IMR-90 (cell line): ENCODE measurements at regions not wholly inside any gene's neighbourhood (a gene's known extent, or its start where the extent isn't known, plus 50 kb on each side); places are given as distances from the start of the nearest gene placed in this dataset.

Source experiments
- ATAC-seq: fragments of 200-7000 bp; cut with Tn5 transposase; 2 replicates; pipeline ENCODE4 v1.9.1; 2020; ENCODE audit warnings: low read depth, mild to moderate bottlenecking, moderate library complexity
- BruUV-seq: library from RNA; stranded (reverse); fragments of 400-500 nt; replicated peaks from 2 replicates; lab custom pipeline; 2021; lab: Mats Ljungman, UMichigan
- CTCF ChIA-PET: fragments of 300-600 bp; formaldehyde crosslinking; extraction: SDS; loops from one replicate; lab custom pipeline; 2021; ENCODE audit warnings: antibody characterized with exemption; lab: Yijun Ruan, JAX
- POLR2A ChIA-PET: fragments of 300-600 bp; sonication (Branson Sonifier 250); formaldehyde crosslinking; loops from one replicate; lab custom pipeline; 2022; ENCODE audit warnings: antibody characterized with exemption; ENCODE audit not compliant: unreplicated experiment; lab: Charles Lee
- DNase-seq: peaks from one replicate; pipeline ENCODE4 v3.0.0; 2013
- H2AFZ ChIP-seq: replicated peaks from 2 replicates; pipeline ENCODE3; 2013; ENCODE audit warnings: low read length, mild to moderate bottlenecking; ENCODE audit not compliant: poor library complexity
- H2AK5ac ChIP-seq: 2 replicates; pipeline ENCODE4 v1.6.1; 2013; ENCODE audit warnings: low read depth, low read length, inconsistent platforms
- H2AK9ac ChIP-seq: replicated peaks from 2 replicates; pipeline ENCODE3; 2013; ENCODE audit warnings: mild to moderate bottlenecking, low read depth, low read length, moderate library complexity; ENCODE audit not compliant: poor library complexity
- H2BK120ac ChIP-seq: 2 replicates; pipeline ENCODE4 v1.6.1; 2013; ENCODE audit warnings: low read depth, low read length, inconsistent platforms
- H2BK15ac ChIP-seq: 3 replicates; pipeline ENCODE4 v1.6.1; 2013; ENCODE audit warnings: low read depth, low read length, inconsistent platforms
- H2BK20ac ChIP-seq: 2 replicates; pipeline ENCODE4 v1.6.1; 2013; ENCODE audit warnings: low read depth, mild to moderate bottlenecking, inconsistent platforms, low read length, moderate library complexity
- H2BK5ac ChIP-seq: 2 replicates; pipeline ENCODE4 v1.6.1; 2013; ENCODE audit warnings: mild to moderate bottlenecking, low read depth, low read length, inconsistent platforms; ENCODE audit not compliant: poor library complexity, severe bottlenecking
- H3K14ac ChIP-seq: replicated peaks from 2 replicates; pipeline ENCODE4 v1.6.1; 2013; ENCODE audit warnings: low read depth, low read length, inconsistent platforms
- H3K18ac ChIP-seq: 2 replicates; pipeline ENCODE4 v1.6.1; 2013; ENCODE audit warnings: low read depth, low read length, control low read depth
- H3K23ac ChIP-seq: 2 replicates; pipeline ENCODE4 v1.6.1; 2013; ENCODE audit warnings: low read depth, low read length, inconsistent platforms
- H3K27ac ChIP-seq: 2 replicates; pipeline ENCODE4 v1.5.1; 2013; ENCODE audit warnings: mild to moderate bottlenecking, control low read depth, low read length; ENCODE audit not compliant: insufficient read depth
- H3K27me3 ChIP-seq: 2 replicates; pipeline ENCODE4 v1.6.1; 2013; ENCODE audit warnings: low read length; ENCODE audit not compliant: control insufficient read depth, insufficient read depth
- H3K36me3 ChIP-seq: 2 replicates; pipeline ENCODE4 v1.6.1; 2013; ENCODE audit warnings: low read length, mixed read lengths; ENCODE audit not compliant: control insufficient read depth, insufficient read depth
- H3K4ac ChIP-seq: 2 replicates; pipeline ENCODE4 v1.6.1; 2013; ENCODE audit warnings: low read depth, low read length, inconsistent platforms
- H3K4me1 ChIP-seq: 2 replicates; pipeline ENCODE4 v1.6.1; 2013; ENCODE audit warnings: low read length, mixed read lengths; ENCODE audit not compliant: control insufficient read depth, insufficient read depth
- H3K4me2 ChIP-seq: 2 replicates; pipeline ENCODE4 v1.6.1; 2013; ENCODE audit warnings: low read depth, mild to moderate bottlenecking, control low read depth, low read length, moderate library complexity
- H3K4me3 ChIP-seq: 2 replicates; pipeline ENCODE4 v1.5.1; 2013; ENCODE audit warnings: low read depth, mild to moderate bottlenecking, control low read depth, low read length, moderate library complexity; ENCODE audit not compliant: insufficient read depth
- H3K56ac ChIP-seq: 2 replicates; pipeline ENCODE4 v1.6.1; 2013; ENCODE audit warnings: low read length, inconsistent platforms; ENCODE audit not compliant: insufficient read depth; ENCODE audit errors: extremely low read depth
- H3K79me1 ChIP-seq, 2 experiments: 2 replicates each; pipeline ENCODE4 v1.6.1; 2013; ENCODE audit warnings: low read length in 2 of 2, inconsistent platforms in 1 of 2, low read depth in 1 of 2
- H3K9ac ChIP-seq: 2 replicates; pipeline ENCODE4 v1.6.1; 2013; ENCODE audit warnings: low read depth, low read length, control low read depth
- H3K9me1 ChIP-seq: 2 replicates; pipeline ENCODE4 v1.6.1; 2013; ENCODE audit warnings: low read length, inconsistent platforms; ENCODE audit not compliant: insufficient read depth
- H3K9me3 ChIP-seq: 2 replicates; pipeline ENCODE4 v1.6.1; 2013; ENCODE audit warnings: low read length; ENCODE audit not compliant: control insufficient read depth, insufficient read depth
- H4K20me1 ChIP-seq: 2 replicates; pipeline ENCODE4 v1.6.1; 2013; ENCODE audit warnings: low read length, inconsistent platforms; ENCODE audit not compliant: insufficient read depth
- H4K5ac ChIP-seq: 2 replicates; pipeline ENCODE4 v1.6.1; 2013; ENCODE audit warnings: mild to moderate bottlenecking, low read depth, low read length, control low read depth
- H4K8ac ChIP-seq, 2 experiments: 2 replicates each; pipeline ENCODE4 v1.6.1; 2013; ENCODE audit warnings: low read depth in 2 of 2, low read length in 2 of 2, control low read depth in 1 of 2, inconsistent platforms in 1 of 2
- H4K91ac ChIP-seq: 2 replicates; pipeline ENCODE4 v1.6.1; 2013; ENCODE audit warnings: low read depth, low read length, inconsistent platforms; ENCODE audit not compliant: insufficient read depth
- CHD1 ChIP-seq: IDR thresholded peaks from 2 replicates; pipeline ENCODE4 v1.6.1; 2012; ENCODE audit warnings: low read depth, low read length, improper control_type of control experiment
- CTCF ChIP-seq: conservative IDR thresholded peaks from 2 replicates; pipeline ENCODE4 v1.5.1; 2012; ENCODE audit warnings: mild to moderate bottlenecking, low read depth, low read length, improper control_type of control experiment
- MAZ ChIP-seq: IDR thresholded peaks from 2 replicates; pipeline ENCODE4 v1.6.1; 2012; ENCODE audit warnings: low read depth, mild to moderate bottlenecking, low read length, improper control_type of control experiment, moderate library complexity, borderline replicate concordance
- MXI1 ChIP-seq: IDR thresholded peaks from 2 replicates; pipeline ENCODE4 v1.6.1; 2012; ENCODE audit warnings: low read depth, mild to moderate bottlenecking, low read length, moderate library complexity, borderline replicate concordance
- RAD21 ChIP-seq: IDR thresholded peaks from 2 replicates; pipeline ENCODE4 v1.6.1; 2012; ENCODE audit warnings: low read length, improper control_type of control experiment
- SMC3 ChIP-seq: fragments of 150-350 bp; IDR thresholded peaks from 2 replicates; pipeline ENCODE4 v1.6.1; 2016; ENCODE audit warnings: low read depth, mild to moderate bottlenecking, antibody characterized with exemption, low read length, moderate library complexity
- USF2 ChIP-seq: fragments of 150-350 bp; IDR thresholded peaks from 2 replicates; pipeline ENCODE4 v1.6.1; 2017; ENCODE audit warnings: mild to moderate bottlenecking, antibody characterized with exemption, low read length, low read depth
- WGBS, 2 experiments: methylation state at CpG; one replicate each; pipeline versions ENCODE4 v1.1.5 to v1.1.7; 2013; ENCODE audit warnings: missing lambda C conversion rate in 2 of 2; ENCODE audit not compliant: insufficient read length in 1 of 2; ENCODE audit errors: extremely low coverage in 2 of 2; 5-methylcytosine and 5-hydroxymethylcytosine counted together
- dilution Hi-C: fragments of 300-500 bp; cut with HindIII; formaldehyde crosslinking; loops from one replicate; pipeline ENCODE4 v1.14.3; 2018; ENCODE audit warnings: low sequenced_read_pairs; ENCODE audit not compliant: unreplicated experiment
- in situ Hi-C: fragments of 300-500 bp; cut with MboI; formaldehyde crosslinking; loops from 3 replicates; pipeline ENCODE4 v1.14.3; 2019; ENCODE audit warnings: low sequenced_read_pairs, inconsistent platforms, mixed read lengths
- intact Hi-C: fragments of 100-400 bp; cut with micrococcal nuclease; formaldehyde crosslinking; loops from 2 replicates; pipeline ENCODE4 v1.10.0; 2022

DNA sequence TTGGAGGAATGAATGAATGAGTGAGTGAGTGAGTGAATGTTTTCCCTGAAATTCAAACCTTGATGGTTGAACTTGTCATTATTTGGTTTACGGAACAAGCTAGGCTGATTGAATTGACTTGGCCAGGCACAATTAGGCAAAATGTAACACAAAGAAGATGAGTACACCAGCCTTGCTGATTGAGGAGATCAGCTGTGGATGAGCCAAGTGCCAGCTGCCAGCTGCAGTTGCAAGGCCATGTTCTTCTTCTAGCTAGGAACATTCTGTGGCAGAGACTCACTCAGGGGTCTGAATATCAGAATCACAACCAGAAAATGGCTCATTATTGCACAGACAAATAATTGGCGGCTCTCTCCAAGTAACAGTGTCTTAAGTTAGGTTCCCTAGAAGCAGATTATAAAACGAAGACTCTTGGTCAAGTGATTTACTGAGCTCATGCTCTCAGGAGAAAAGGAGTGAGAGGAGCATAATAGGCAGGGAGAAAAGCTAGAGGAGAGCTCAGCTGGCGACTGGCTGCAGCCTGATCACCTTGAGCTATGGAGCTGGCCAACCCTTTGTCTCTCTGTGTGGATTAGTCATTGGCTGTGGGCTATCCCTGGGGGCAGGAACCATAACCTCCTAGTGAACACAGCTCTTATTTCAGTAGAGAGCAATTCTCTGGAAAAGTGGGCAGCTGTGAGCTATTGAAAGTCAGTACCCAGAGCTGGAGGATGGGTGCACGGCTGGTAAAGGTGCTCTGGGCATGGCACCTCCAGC, 225.3 kb upstream of the SERP2 start:
- H3K14ac ChIP-seq: no peak overlapping the region
- dilution Hi-C loops: no loop called here
- no peak overlapping the region for H3K4me2 ChIP-seq
- H2AFZ ChIP-seq: no peak overlapping the region
- no peak overlapping the region for H3K27ac ChIP-seq
- no peaks in the 10 kb centered on the region for H3K9me3 ChIP-seq
- H2BK5ac ChIP-seq: no peak overlapping the region
- no peak overlapping the region for H3K23ac ChIP-seq
- H3K27me3 ChIP-seq: peaks cover 2% of the 10 kb centered on the region; the same call in 1 of the 2 replicates
- ChIA-PET POLR2A (no interaction called here), CTCF (no interaction called here)
- ATAC-seq (no peak), DNase-seq (peak; percentile 20)
- no peak overlapping the region for H4K5ac ChIP-seq
- no peaks in the 10 kb centered on the region for H3K4me1 ChIP-seq
- no peak overlapping the region for H3K4ac ChIP-seq
- no peak overlapping the region for H3K56ac ChIP-seq
- no peak overlapping the region for H4K8ac ChIP-seq
- no TSS peak for BruUV-seq
- no peak overlapping the region for H2BK20ac ChIP-seq
- TF ChIP-seq CHD1 (no peak), RAD21 (no peak), USF2 (no peak), CTCF (no peak), MAZ (no peak), MXI1 (no peak), SMC3 (no peak)
- H3K36me3 ChIP-seq: no peaks in the 10 kb centered on the region
- H2BK15ac ChIP-seq: no peak overlapping the region
- H3K4me3 ChIP-seq: no peak overlapping the region
- H4K20me1 ChIP-seq: no peaks in the 10 kb centered on the region
- no peak overlapping the region for H2AK5ac ChIP-seq
- H3K18ac ChIP-seq: no peak overlapping the region
- no peak overlapping the region for H2BK120ac ChIP-seq
- WGBS, 2 experiments: 67% methylated on average over 1 of the region's 5 CpGs; no CpG with 5 or more reads in 1 of the 2 experiments
- H3K9ac ChIP-seq: no peak overlapping the region
- in situ Hi-C loops: no loop called here
- no peak overlapping the region for H4K91ac ChIP-seq
- H3K9me1 ChIP-seq: no peaks in the 10 kb centered on the region
- H2AK9ac ChIP-seq: no peak overlapping the region
- no peaks in the 10 kb centered on the region for H3K79me1 ChIP-seq
- intact Hi-C loops: no loop called here
